Vagina (tissue), 2 donors: ENCODE measurements at regions not wholly inside any gene's neighbourhood (a gene's known extent, or its start where the extent isn't known, plus 50 kb on each side); places are given as distances from the start of the nearest gene placed in this dataset.

Experiments used
- POLR2A ChIP-seq, 2 donors: fragments of 450-650 bp; IDR thresholded peaks; one replicate each; pipeline ENCODE4 v1.6.1; 2017; ENCODE audit warnings: antibody characterized with exemption in 2 of 2, mild to moderate bottlenecking in 2 of 2, moderate library complexity in 2 of 2
- TF ChIP-seq, protein P1 (sequence below), 3 experiments: fragments of 450-650 bp in 2 of 3; fragments of 200-600 bp in 1 of 3; sonication (generic) in 1 of 3; IDR thresholded peaks; one replicate each; pipeline ENCODE4 v1.5.1; 2017 to 2019; ENCODE audit warnings: antibody characterized with exemption in 3 of 3, mild to moderate bottlenecking in 2 of 3, moderate library complexity in 2 of 3

DNA sequence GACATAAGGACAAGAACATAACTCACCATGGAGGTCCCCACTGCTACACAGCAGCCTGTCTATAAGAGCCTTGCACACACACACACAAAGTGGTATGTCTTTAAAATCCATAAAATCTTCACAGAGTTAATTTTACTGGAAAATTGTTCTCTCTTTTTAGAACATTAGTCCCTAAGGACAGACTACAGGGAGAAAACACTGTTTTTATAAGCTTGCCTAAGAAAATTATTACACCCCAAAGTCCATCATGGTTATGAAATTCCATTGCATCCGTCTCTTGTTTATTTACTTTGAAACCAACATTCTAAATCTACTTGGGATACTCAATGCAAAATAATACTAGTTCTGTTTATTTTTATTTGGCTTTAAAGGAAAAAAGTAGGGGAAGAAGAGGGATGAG is 197.4 kb downstream of the SETD4 start:
- TF ChIP-seq POLR2A (IDR thresholded peaks at IDR 0.05), result no peak
- TF ChIP-seq, protein P1, sequence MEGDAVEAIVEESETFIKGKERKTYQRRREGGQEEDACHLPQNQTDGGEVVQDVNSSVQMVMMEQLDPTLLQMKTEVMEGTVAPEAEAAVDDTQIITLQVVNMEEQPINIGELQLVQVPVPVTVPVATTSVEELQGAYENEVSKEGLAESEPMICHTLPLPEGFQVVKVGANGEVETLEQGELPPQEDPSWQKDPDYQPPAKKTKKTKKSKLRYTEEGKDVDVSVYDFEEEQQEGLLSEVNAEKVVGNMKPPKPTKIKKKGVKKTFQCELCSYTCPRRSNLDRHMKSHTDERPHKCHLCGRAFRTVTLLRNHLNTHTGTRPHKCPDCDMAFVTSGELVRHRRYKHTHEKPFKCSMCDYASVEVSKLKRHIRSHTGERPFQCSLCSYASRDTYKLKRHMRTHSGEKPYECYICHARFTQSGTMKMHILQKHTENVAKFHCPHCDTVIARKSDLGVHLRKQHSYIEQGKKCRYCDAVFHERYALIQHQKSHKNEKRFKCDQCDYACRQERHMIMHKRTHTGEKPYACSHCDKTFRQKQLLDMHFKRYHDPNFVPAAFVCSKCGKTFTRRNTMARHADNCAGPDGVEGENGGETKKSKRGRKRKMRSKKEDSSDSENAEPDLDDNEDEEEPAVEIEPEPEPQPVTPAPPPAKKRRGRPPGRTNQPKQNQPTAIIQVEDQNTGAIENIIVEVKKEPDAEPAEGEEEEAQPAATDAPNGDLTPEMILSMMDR (IDR thresholded peaks at IDR 0.05), result no peak
